Lung (tissue), 9 donors: ENCODE measurements at regions not wholly inside any gene's neighbourhood (a gene's known extent, or its start where the extent isn't known, plus 50 kb on each side); places are given as distances from the start of the nearest gene placed in this dataset.
"Not testable (repeated sequence)": the region's sequence is repeated elsewhere in the genome, so short reads cannot be mapped to it uniquely, and the experiment has no call there.

Source experiments
- ATAC-seq: fragments of 200-7000 bp; cut with Tn5 transposase; one replicate; pipeline ENCODE4 v1.9.1; 2020; ENCODE audit warnings: moderate number of reproducible peaks; ENCODE audit not compliant: insufficient read depth, low FRiP score
- DNase-seq, 3 donors: peaks; one replicate each; pipeline ENCODE4 v3.0.0-alpha.2; 2013 to 2017
- H3K27ac ChIP-seq, 2 donors: one replicate each; pipeline ENCODE4 v1.5.1; 2013; ENCODE audit warnings: mild to moderate bottlenecking in 2 of 2, moderate library complexity in 2 of 2, control low read depth in 1 of 2, inconsistent platforms in 1 of 2, low read depth in 1 of 2, low read length in 1 of 2
- H3K27me3 ChIP-seq, 3 donors: one replicate each; pipeline ENCODE4 v1.5.1; 2013; ENCODE audit warnings: low read length in 2 of 3; ENCODE audit not compliant: control insufficient read depth in 3 of 3, insufficient read depth in 3 of 3
- H3K36me3 ChIP-seq, 4 donors: one replicate each; pipeline ENCODE4 v1.5.1; 2013; ENCODE audit warnings: low read length in 4 of 4, mild to moderate bottlenecking in 1 of 4, moderate library complexity in 1 of 4; ENCODE audit not compliant: control insufficient read depth in 4 of 4, insufficient read depth in 4 of 4
- H3K4me1 ChIP-seq, 5 donors: one replicate each; pipeline ENCODE4 v1.5.1; 2013; ENCODE audit warnings: low read length in 5 of 5, mild to moderate bottlenecking in 2 of 5, moderate library complexity in 1 of 5; ENCODE audit not compliant: control insufficient read depth in 5 of 5, insufficient read depth in 5 of 5
- H3K4me3 ChIP-seq: one replicate; pipeline ENCODE4 v1.5.1; 2013; ENCODE audit warnings: mild to moderate bottlenecking, control low read depth, moderate library complexity
- H3K9ac ChIP-seq, 2 donors: one replicate each; pipeline ENCODE4 v1.5.1; 2013; ENCODE audit warnings: low read length in 2 of 2, control low read depth in 1 of 2; ENCODE audit not compliant: insufficient read depth in 1 of 2
- H3K9me3 ChIP-seq, 4 donors: one replicate each; pipeline ENCODE4 v1.5.1; 2013; ENCODE audit warnings: low read length in 3 of 4, mild to moderate bottlenecking in 1 of 4, moderate library complexity in 1 of 4; ENCODE audit not compliant: control insufficient read depth in 4 of 4, insufficient read depth in 3 of 4
- WGBS, 2 donors: extraction: QIAGEN DNeasy Blood & Tissue Kit; methylation state at CpG; one replicate each; pipeline ENCODE4 v1.1.7; 2013; 5-methylcytosine and 5-hydroxymethylcytosine counted together
- donor health status: Bipolar disorder and iron deficiency.
- donor health status: healthy.
- donor health status: DM: yes; HTN: yes; CAD: no.

DNA sequence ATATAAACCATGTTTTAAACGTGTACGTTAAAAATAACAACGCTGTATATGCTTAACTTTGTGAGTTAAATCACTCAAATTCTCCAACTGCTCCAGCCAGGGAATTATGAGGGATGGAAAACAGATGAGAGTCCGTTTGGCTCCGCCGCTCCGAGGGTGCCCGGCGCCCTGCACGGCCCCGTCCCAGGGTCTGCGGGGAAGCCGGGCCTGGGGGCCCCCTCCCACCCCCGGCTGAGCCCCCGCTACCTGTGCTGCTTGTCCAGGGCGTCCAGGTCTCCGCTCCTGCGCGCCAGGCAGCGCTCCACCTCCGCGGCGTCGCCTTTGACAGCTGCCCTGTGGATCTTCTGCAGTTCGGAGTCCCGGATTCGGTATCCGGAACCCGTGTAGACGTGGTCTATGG, 415.5 kb downstream of the FOXD4L4 start:
- 1 to 2% methylated on average over 12 to 13 of the region's 30 CpGs for WGBS, 2 donors
- not testable (repeated sequence) for H3K9me3 ChIP-seq, H3K36me3 ChIP-seq, H3K4me3 ChIP-seq, H3K4me1 ChIP-seq, H3K27ac ChIP-seq, H3K9ac ChIP-seq, DNase-seq, ATAC-seq, H3K27me3 ChIP-seq

GRCh38 chr9:66153021-66153725, 416.2 kb downstream of the FOXD4L4 start:
- not testable (repeated sequence) for H3K9ac ChIP-seq, H3K27ac ChIP-seq, H3K27me3 ChIP-seq, H3K36me3 ChIP-seq, H3K4me1 ChIP-seq, H3K9me3 ChIP-seq, H3K4me3 ChIP-seq
- DNase-seq (peak; percentile 31 to 71 (median 46)), ATAC-seq (peak; percentile 98)
- 0 to 2% methylated on average over 26 to 30 of the region's 59 CpGs for WGBS, 2 donors

GRCh38 chr9:66153971-66154691, 417.2 kb downstream of the FOXD4L4 start:
- 17 to 21% methylated on average over 15 to 25 of the region's 40 CpGs for WGBS, 2 donors
- H3K4me1 ChIP-seq, H3K9me3 ChIP-seq, DNase-seq, H3K4me3 ChIP-seq, H3K36me3 ChIP-seq, ATAC-seq, H3K27ac ChIP-seq, H3K27me3 ChIP-seq, H3K9ac ChIP-seq: not testable (repeated sequence)

DNA sequence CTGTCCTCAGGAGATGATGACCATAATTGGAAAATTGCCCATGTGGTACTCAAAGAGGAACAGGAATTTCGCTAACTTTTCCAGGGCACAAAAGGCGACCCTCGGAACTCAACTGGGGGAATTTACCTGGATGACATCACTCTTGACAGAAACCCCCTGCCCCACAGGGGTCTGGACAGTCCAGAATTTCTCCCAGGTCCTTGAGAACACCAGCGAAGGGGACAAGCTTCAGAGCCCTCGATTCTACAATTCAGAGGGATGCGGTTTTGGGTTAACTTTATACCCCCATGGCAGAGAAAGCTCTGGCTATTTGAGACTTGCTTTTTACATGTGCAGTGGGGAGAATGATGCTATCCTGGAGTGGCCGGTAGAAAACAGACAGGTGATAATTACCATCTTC, 445.4 kb downstream of the FOXD4L4 start:
- H3K4me1 ChIP-seq, ATAC-seq, H3K27me3 ChIP-seq, H3K36me3 ChIP-seq, H3K9ac ChIP-seq, H3K9me3 ChIP-seq, H3K27ac ChIP-seq, H3K4me3 ChIP-seq, DNase-seq: not testable (repeated sequence)
- WGBS, 2 donors = 80 to 87% methylated on average over 5 of the region's 7 CpGs

DNA sequence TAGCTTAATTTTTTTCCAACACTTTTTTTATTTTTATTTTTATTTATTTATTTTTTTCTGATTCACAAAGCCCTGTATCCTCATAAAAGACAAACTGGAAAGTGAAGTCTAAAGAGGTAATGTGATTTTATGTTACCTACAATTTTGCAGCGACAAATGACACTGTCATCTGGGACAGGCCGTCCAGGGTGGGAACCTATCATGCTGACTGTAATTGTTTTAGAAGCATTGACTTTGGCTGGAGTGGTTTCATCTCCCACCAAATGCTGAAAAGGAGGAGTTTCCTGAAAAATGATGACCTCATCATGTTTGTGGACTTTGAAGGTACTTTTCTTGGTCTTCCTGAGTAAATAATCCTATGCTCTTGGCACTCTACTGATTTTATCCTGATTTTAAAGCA, 446.7 kb downstream of the FOXD4L4 start:
- H3K4me3 ChIP-seq, DNase-seq, H3K4me1 ChIP-seq, H3K27ac ChIP-seq, H3K27me3 ChIP-seq, H3K36me3 ChIP-seq, ATAC-seq, H3K9me3 ChIP-seq, H3K9ac ChIP-seq: not testable (repeated sequence)
- WGBS, 2 donors = 66 to 84% methylated on average over 2 of the region's 2 CpGs

DNA sequence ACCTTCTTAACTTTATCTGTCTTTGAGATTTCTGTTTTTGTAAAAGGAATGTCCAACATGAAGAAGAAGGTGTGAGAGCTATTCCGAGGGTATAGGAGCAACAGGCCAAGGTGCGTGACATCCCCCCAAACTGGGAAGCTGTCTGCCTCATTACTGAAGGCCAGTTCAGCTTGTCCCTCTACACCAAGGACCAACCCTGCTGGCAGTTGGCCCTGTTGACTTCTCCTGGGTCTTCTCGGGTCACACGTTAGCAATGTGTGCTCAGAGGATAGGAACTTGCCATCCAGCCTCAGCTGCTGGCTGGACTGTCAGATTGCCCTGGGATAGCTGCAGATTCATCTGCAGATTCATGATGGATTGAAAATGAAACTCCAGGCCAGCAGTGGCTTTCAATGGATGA, 460.3 kb downstream of the FOXD4L4 start:
- H3K36me3 ChIP-seq, DNase-seq, H3K4me1 ChIP-seq, H3K27ac ChIP-seq, ATAC-seq, H3K4me3 ChIP-seq, H3K9ac ChIP-seq, H3K27me3 ChIP-seq, H3K9me3 ChIP-seq: not testable (repeated sequence)
- 72 to 75% methylated on average over 2 of the region's 4 CpGs for WGBS, 2 donors

- H3K4me3 ChIP-seq, DNase-seq, H3K27ac ChIP-seq, H3K9me3 ChIP-seq, H3K27me3 ChIP-seq, H3K4me1 ChIP-seq, H3K36me3 ChIP-seq, H3K9ac ChIP-seq: not testable (repeated sequence)
- peak; percentile 45 for ATAC-seq
- WGBS, 2 donors = 42 to 55% methylated on average over 15 to 18 of the region's 22 CpGs
These were observed 461.5 kb downstream of the FOXD4L4 start for GRCh38 chr9:66198421-66198820.

- not testable (repeated sequence) for H3K27ac ChIP-seq, H3K4me3 ChIP-seq, H3K36me3 ChIP-seq, H3K9ac ChIP-seq, ATAC-seq, H3K9me3 ChIP-seq, DNase-seq, H3K27me3 ChIP-seq, H3K4me1 ChIP-seq
- no CpG with 5 or more reads among the region's 1 CpG for WGBS, 2 donors
These were observed 469.7 kb downstream of the FOXD4L4 start for GRCh38 chr9:66206617-66207016.
